Right kidney (tissue), 1 donor: ENCODE measurements at regions not wholly inside any gene's neighbourhood (a gene's known extent, or its start where the extent isn't known, plus 50 kb on each side); places are given as distances from the start of the nearest gene placed in this dataset.
"Not testable (repeated sequence)": the region's sequence is repeated elsewhere in the genome, so short reads cannot be mapped to it uniquely, and the experiment has no call there.

Source experiments
- DNase-seq: peaks from one replicate; pipeline ENCODE4 v3.0.0-alpha.2; 2016

DNA sequence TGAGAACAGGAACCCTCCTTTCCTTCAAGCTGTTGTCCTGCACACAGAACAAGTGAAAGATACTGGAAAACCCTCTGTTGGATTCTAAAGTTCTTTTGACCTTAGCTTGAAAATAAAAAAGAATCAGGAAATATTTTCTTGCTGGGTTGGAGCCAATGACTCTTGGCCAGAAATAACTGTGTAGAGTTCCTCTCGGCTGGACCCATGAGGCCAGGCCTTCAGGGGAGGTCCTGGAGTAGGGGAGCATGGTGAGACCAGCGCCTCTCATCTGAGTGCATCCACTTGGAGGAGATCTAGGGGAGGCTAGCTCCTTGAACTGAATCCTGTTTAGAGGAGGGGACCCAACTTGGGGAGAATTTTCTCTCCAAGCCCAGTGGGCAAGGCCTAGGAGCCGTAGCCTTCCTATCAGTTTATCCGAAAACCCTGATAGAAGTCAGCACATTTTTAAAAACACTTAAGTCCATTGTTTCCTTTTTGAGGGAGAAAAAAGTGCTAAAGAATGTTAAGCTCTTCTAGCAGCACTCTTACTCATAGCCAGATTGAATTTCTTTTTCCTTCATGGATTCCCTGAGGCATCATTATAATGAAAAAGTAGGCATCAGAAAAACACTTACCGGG lies 635.7 kb upstream of the ANKRD30A start:
- DNase-seq, result peak; percentile 26

DNA sequence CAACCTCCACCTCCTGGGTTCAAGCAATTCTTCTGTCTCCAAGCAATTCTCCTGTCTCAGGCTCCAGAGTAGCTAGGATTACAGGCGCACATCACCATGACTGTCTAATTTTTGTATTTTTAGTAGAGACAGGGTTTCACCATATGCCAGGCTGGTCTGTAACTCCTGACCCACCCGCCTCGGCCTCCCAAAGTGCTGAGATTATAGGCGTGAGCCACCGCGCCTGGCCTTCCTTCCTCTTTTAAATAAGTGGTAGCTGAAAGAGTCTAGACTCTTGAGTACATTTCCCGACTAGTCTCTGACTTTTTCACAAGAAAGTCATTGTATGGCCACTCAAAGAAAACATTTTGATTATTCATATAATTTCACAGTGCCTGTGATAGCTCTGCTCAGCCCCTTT lies 636.2 kb upstream of the ANKRD30A start:
- no peak for DNase-seq

DNA sequence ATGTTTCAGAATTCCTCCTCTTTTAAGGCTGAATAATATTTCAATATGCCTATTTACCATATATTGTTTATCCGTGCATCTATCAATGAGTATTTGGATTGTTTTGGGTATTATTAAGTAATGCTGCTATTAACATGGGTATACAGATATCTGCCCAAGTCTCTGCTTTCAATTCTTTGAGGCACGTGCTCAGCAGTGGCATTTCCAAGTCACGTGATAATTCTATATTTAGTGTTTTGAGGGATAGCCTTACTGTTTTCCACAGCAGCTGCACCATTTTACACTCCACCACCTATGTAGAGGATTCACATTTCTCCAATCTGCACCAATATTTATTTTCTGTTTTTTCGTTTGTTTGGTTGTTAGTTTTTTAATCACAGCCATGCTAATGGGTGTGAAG lies 636.8 kb upstream of the ANKRD30A start:
- DNase-seq, result no peak

DNA sequence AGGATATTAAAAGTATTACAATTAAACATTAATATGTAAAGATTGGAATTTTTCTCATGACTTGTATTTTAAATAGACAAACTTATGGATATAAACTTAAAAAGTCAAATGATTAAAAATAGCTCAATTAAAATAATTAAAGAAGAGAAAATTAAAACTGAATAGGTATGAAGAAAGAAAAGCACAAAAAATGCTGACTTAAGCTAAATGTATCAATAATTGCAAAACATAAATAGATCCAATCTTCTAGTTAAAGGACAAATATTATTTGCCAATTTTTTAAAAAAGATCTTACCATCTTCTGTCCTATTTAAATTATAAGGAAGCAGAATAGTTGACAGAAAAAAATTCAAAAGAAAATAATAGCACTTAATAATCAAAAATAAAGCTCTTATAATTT lies 646.3 kb upstream of the ANKRD30A start:
- no peak for DNase-seq

DNA sequence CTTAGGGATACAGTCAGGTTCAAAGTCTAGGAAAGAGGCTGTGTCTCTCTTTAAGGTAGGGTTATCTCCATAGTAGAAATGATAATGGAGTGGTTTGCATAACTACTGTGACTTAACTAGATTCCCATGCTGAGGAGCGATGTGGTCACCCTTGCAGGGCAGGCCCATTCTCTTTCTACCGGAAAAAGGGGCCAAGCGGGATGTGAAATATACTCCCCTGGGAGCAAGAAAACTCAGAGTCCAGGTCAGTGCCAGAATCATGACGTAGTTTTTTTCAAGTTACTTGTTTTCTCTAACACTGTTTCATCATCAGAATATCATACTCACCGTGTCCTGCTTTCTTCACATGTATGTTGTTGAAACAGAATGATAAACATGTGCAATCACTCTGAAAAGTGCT lies 649.0 kb upstream of the ANKRD30A start:
- DNase-seq, result no peak

DNA sequence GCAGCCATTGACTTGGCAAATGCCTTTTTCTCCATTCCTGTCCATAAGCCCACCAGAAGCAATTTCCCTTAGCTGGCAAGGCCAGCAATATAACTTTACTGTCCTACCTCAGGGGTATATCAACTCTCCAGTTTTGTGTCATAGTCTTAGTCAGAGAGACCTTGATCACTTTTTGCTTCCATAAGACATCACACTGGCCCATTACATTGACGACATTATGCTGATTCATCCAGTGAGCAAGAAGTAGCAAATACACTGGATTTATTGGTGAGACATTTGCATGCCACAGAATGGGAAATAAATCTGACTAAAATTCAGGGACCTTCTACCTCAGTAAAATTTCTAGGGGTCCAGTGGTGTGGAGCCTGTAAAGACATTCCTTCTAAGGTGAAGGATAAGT lies 649.7 kb upstream of the ANKRD30A start:
- no peak for DNase-seq

DNA sequence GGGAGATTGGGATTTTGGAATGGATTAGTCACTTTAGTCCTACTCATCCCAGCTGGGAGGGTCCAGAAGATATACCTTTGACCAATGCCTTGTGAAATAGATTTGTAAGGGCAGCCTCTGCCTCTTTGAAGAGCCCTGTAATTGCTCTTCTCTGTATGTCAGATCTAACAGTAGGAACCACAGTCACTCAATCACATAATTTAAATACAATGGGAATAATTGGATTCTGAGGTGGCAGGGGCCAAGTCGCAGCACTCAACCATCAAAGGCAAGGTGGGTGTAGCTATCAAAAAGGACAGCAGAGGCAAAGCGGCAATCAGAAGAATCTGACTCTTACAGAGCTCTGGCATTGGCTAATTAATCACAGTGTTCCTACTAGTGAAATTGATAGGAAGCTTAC lies 650.9 kb upstream of the ANKRD30A start:
- no peak for DNase-seq

DNA sequence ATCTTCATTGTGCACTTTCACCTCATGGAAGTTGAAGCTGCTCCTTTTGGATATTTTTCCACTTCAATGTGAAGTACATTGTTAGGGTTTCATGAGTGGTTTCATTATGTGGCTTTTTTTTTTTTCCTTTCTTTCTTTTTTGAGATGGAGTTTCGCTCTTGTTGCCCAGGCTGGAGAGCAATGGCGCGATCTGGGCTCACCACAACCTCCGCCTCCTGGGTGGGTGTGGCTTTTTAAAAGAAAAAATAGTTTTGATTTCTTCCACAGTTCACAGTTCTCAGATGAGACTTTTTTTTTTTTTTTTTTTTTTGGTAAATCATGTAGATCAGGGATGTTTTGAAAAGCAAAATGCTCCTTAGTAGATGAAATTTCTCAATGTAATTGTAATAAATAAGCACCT lies 652.3 kb upstream of the ANKRD30A start:
- DNase-seq, result no peak

DNA sequence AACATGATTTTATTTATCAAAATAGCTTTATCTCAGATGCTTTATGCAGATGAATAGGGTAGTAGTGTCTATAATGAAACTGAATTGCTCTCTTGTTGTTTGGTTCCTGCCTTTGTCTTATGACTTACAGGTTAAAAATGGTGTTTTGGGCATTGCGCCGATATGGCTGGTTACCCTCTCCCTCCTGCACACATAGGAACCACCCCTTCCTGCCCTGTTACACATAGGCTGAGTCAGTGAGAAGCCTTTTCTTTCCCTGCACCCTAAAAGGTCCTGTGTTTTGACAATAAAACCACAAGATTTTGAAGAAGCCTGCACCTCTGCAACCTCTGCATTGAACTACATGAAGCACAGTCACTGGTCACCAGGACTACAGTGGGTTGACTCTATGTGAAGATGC lies 655.8 kb upstream of the ANKRD30A start:
- DNase-seq, result no peak

DNA sequence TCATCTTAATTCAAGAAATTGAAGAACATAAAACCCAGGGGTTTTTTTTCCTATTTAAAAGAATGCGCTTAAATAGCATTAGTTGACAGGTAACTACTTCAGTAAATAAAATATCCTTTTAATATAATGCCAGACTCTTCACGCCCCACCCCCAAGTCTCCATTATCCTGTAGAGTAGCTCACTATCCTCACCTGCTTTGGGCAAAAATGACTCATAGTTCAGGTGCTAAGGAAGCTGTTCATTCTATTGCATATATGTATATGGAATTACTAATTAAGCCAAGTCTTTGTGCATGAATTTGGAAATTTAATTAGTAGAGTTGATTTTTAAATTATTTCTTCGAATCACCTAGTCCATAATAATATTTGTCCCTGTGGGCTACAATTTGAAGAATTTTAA lies 656.8 kb upstream of the ANKRD30A start:
- no peak for DNase-seq

DNA sequence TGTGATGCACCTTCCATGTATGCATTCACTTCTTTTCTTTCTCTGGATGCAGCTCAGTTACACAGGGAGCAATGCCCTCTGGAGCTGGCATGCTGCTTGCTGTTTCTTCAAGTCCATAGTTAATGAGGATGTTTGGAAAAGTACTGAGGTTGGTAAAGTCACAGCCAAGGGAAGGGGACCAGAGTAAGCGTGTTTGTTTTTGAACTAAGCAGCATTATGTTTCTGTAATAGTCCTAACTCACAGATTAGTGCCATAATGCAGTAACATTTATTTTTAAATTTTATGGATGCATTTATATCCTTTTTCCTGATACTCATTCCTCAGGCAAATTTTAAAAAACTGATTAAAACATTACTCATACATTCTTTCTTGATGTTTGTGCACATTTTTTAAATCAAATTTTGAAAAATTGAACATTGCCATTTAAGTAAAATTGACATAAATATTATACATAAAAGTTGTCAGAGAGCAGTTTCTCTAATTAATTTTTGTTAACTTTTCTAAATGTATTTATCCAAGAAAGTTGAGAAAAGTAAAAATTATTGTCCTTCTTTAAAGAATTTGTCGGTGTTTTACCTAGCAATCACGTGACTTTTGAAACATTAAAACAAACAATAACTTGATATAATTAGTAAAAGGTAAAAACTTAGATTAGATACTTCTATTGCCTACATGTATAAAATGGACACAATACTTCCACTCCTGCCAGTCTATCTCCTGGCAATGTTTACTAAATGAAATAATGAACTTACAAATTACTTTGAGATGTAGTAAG lies 659.6 kb upstream of the ANKRD30A start:
- no peak for DNase-seq

DNA sequence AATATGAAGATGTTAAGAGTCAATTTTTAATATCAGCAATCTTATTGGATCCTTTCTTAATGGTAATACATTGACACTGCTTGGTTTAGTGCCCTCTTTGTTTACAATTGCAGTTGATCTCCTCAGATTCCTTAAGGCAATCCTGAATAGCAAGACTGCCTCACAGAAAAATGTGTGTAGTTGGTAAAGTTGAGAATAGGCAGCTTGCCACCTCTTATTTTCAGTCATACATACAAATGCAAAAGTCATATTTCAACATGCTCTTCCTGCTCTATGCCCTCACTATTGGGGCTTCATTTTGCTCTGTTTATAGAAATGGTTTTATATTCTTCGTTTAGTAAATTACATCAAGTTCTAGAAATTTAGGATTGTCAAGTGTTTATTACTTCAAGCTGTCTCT lies 661.1 kb upstream of the ANKRD30A start:
- no peak for DNase-seq

DNA sequence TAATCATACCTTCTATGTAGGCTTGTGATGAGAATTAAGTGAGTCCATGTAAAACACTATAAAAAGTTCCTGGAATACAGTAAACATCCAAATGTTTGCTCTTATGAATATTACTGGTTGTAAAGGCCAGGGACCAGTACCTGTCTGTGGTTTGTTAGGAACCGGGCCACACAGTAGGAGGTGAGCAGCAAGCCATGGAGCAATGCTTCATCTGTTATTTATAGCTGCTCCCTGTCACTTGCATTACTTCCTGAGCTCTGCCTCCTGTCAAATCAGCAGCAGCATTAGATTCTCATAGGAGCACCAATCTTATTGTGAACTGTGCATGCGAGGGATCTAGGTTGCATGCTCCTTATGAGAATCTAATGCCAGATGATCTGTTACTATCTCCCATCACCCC lies 662.0 kb upstream of the ANKRD30A start:
- no peak for DNase-seq

DNA sequence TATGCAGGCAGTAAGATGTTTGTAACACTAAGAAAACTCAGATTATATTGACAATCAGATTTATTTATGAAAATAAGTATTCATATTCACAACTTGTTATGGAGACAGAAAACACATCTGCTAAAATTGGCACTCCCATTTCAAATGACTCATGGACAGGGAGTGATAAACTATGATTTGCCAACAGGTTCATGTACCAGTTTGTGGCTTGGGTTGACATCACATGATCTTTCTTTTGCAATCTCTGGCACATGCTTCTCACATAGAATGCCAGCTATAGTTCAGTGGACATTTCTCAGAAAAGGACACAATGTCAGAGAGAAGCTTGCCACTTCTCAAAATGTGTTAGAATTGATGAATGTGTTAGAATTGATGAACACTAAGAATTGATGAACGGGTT lies 663.2 kb upstream of the ANKRD30A start:
- no peak for DNase-seq

DNA sequence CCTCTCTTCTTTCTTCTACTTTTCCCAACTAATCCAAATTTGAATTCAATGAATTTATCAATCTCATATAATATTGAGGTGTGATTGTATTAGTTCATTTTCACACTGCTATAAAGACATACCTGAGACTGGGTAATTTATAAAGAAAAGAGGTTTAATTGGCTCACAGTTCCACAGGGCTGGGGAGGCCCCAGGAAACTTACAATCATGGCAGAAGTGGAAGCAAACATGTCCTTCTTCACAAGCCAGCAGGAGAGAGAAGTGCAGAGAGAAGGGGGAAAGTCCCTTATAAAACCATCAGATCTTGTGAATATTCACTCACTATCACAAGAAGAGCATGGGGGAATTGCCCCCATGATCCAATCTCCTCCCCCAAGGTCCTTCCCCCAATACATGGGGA lies 667.0 kb upstream of the ANKRD30A start:
- not testable (repeated sequence) for DNase-seq

DNA sequence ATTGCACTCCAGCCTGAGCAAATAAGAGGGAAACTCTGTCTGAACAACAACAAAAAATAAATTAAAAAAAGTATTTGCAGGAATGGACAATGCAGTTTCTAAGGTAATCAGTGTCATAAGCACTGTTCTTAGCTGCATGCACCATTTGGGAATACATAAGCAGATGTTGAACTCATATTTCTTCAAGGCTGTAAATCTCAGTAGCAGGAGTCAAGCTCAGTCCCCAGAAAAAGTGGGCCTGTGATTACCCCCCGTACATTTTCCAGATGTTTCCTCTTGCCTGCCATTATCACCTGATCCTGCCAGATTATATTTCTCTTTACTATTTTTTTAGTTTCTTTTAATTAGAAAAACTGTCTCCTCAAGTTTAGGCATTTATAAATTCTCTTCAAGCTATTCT lies 667.6 kb upstream of the ANKRD30A start:
- no peak for DNase-seq

DNA sequence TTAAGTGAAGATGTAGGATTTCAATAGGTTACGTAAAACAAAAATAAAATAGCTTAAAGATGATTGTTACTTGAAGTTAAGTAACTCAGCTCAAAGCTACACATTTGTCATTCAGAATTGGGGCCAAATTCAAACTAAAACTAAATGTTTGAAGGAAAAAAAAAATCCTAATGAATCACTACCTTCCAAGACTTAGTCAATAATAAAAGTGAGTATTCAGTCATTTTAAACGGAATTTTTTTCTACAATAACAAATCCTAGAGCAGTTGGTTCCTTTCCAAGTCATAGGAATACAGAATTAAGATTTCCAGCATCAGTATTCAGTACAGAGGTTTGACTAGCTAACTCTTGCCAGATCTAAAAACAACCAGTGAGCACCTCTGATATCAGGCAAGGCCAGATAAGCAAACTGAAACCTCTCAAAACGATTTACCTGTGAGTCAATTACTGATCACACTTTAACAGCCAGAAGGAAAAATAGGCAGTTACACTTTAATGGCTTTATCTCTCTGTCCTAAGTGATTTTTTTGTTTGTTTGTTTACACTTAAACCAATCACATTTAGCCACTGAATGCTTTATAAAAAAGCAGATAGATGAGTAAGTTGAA lies 669.8 kb upstream of the ANKRD30A start:
- DNase-seq, result no peak

DNA sequence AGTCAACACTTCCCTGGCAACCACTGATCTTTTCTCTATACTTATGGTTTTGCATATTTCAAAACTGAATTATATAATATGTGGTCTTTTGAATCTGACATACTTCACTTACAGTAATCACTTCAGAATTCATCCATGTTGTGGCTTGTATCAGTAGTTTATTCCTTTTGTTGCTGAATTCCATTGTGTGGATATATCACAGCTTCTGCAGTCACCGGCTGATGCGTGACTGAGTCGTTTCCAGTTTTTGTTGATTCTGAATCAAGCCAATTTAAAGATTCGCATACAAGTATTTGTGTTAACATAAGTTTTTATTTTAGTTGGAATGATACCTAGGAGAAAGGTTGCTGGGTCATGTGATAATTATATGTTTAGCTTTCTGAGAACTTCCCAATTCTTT lies 672.5 kb upstream of the ANKRD30A start:
- DNase-seq, result no peak

DNA sequence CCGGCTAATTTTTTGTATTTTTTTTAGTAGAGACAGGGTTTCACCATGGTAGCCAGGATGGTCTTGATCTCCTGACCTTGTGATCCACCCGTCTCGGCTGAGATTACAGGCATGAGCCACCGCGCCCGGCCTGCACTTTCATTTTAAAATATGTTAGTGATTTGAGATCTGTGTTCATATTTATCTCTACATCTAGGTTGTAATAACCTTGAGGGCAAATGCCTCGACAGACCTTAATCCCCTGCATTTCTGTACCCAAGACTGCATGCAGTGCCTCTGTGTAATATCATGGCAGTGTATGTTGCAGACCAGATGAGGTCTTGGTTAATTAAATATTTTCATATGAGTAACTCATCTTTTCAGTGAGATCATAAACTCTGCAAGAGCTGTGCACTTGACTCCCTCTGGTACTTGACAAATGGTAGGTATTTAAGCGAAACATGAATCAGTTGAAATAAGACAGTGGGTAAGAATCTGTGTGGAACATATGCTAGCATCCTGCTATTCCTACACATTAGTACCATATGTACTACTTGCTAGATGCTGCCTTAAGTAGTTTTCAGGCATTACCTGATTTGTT lies 673.9 kb upstream of the ANKRD30A start:
- DNase-seq, result no peak

DNA sequence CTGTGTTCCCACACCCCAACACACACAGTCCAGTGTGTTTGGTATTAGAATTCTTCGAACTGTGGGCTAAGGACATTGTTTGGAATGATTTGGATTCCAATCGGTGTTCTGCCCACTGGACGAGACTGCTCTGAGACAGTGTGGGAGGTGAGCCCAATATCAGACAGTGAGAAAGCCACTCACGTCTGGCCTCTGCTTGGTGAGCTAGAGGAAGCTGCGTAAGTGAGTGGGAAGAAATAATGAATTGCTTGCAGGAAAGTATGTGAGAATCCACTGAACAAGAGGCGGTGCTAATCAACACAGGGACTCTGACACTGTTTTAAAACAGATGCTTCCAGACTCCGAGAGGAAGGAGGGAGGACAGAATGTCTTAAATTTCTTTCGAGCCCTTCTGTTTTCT lies 675.0 kb upstream of the ANKRD30A start:
- no peak for DNase-seq

DNA sequence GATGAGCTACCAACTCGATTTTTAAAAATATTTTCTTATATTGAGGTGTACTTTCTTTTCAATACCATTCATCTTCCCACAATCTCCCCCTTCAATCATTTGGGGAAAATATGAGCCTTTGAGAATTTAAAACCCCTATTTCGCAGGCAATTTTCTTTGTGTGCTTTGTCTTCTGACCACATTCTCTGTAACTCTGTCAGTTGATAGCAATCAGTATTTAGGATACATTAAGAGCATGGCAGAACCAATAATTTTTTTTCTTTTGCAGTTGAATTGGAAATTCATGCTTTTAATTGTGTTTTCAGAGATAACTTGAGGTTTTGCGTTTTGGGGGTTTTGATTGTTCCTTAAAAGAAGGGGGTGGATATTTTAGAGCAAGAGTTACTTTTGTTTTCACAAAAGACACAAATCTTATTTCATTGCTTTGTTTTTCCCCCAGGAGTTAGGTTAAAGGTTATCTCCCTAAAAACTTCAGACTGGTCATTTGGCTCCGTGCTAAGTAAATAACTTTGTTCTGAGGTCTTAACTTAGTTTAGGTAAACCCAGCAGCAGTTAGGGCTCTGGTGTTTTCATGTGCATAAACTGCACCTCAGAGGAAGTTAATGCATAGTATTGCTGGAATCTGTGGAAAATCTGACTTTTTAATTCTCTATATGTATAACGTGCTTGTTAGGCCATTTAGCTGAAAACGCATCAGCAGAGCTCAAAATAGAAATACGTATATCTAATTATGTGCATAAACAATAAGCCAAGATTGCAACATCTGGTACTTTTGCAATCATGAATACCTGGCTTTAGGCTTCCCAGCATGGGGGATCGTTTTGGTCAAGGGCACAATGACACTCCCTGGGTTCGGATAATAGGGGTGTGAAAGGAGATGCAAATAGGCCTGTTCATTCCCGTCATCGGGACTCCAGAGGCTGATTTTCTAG lies 676.4 kb upstream of the ANKRD30A start:
- DNase-seq, result no peak

DNA sequence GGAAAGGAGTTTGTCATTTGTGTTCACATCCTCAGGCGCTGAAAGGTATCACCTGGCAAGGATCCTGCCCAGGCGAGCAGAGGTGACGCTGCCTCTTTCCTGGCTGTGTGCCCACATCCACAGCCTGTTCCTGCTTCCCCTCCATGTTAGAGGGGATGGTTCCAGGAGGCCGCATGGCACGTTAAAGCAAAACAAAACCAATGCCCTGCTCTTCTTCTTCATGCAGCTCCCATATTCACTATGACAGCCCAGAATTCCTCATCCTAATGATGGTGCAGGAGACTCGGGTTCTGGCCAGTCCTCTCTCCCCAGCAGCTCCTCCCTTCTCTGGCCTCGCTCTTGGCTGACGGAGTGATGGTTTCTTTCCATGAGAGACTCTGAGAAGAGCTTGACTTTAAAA lies 678.5 kb upstream of the ANKRD30A start:
- DNase-seq, result no peak

DNA sequence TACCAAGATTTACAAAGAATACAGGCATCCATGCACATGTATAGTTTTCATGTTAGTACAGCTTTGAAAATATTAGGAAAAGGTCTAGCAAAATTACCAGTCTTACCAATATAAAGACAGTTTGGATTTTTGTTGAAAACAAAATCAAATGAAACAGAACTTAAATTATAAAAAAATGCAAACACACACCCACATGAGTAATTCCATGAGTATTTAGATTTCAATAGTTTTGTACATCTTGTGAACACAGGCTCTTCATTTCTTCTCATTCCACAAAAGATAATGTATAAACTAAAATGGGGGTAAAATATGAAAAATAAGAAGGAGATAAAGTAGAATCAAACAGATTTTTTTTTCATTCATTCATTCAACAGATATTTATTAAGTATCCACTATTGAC lies 682.2 kb upstream of the ANKRD30A start:
- no peak for DNase-seq
